ENCODE measurements at regions not wholly inside any gene's neighbourhood (a gene's known extent, or its start where the extent isn't known, plus 50 kb on each side); places are given as distances from the start of the nearest gene placed in this dataset.

- Histone ChIP-seq H3K9me2 (no peaks in the 10 kb centered on the region), H3K36me3 (replicated peaks in 1 of 2; ENCODE audit: control insufficient read depth in 1 of 2, insufficient read depth in 2 of 2, low read length in 1 of 2) (no peaks in the 10 kb centered on the region), H3K27me3 (ENCODE audit: insufficient read depth) (no peaks in the 10 kb centered on the region), H3K4me1 (ENCODE audit: control insufficient read depth in 1 of 2, insufficient read depth in 2 of 2, low read depth in 1 of 2, low read length in 1 of 2) (peaks cover 0 to 3% of the 10 kb centered on the region in 2 experiments; a peak in 2 of 4 replicates), H3K4me3 (ENCODE audit: low read depth in 2 of 2, low read length in 1 of 2) (no peak overlapping the region), H3K9me3 (no peaks in the 10 kb centered on the region), H3K79me2 (ENCODE audit: insufficient read depth) (no peaks in the 10 kb centered on the region), H3K9ac (no peak overlapping the region), H3K27ac (ENCODE audit: low read depth in 2 of 2, low read length in 1 of 2) (peak overlapping the region; percentile 1 to 69; a peak in 2 of 4 replicates), H3F3A (replicated peaks; ENCODE audit: insufficient read depth) (no peaks in the 10 kb centered on the region), H3K4me2 (no peak overlapping the region), H2AFZ (ENCODE audit: low read depth) (peak overlapping the region; percentile 57), H4K20me1 (ENCODE audit: insufficient read depth) (no peaks in the 10 kb centered on the region)
- TF ChIP-seq TEAD4 (IDR thresholded peaks at IDR 0.05; ENCODE audit: borderline replicate concordance, insufficient read depth) (no peak), POLR2AphosphoS5 (IDR thresholded peaks at IDR 0.05; ENCODE audit: low read depth, low read length) (no peak), GABPA (IDR thresholded peaks at IDR 0.05; ENCODE audit: low read depth) (no peak), TCF12 (IDR thresholded peaks at IDR 0.05) (peak; percentile 62; the same call in 1 of the 2 replicates), IRF3 (IDR thresholded peaks at IDR 0.05; ENCODE audit: low read depth, low read length) (no peak), YY1 (IDR thresholded peaks at IDR 0.05; ENCODE audit: low read depth) (no peak), GATA2 (CRISPR knock-in tag; IDR thresholded peaks at IDR 0.05) (no peak), EZH2phosphoT487 (IDR thresholded peaks at IDR 0.05; ENCODE audit: borderline replicate concordance, low read depth) (no peak), PBX3 (IDR thresholded peaks at IDR 0.05) (peak; percentile 63), USF1 (IDR thresholded peaks at IDR 0.05; ENCODE audit: borderline replicate concordance, low read depth) (peak; percentile 63; the same call in 1 of the 2 replicates), CHD2 (IDR thresholded peaks at IDR 0.05; ENCODE audit: low read length, partially characterized antibody) (no peak), ZBTB33 (IDR thresholded peaks at IDR 0.05; ENCODE audit: borderline replicate concordance, low read depth) (no peak)
- CTCF ChIA-PET: no interaction called here
- POLR2A ChIA-PET: no interaction called here
- WGBS (ENCODE audit: low lambda C conversion rate): 74% methylated on average over 3 of the region's 3 CpGs
- peak; percentile 4 for DNase-seq
Measured at GRCh38 chr13:76696370-76696769, 189.8 kb downstream of the KCTD12 start.

- WGBS (ENCODE audit: low lambda C conversion rate): 76% methylated on average over 2 of the region's 2 CpGs
- Histone ChIP-seq H2AFZ (ENCODE audit: low read depth) (no peak overlapping the region), H3K9me2 (no peaks in the 10 kb centered on the region), H3K79me2 (ENCODE audit: insufficient read depth) (no peaks in the 10 kb centered on the region), H4K20me1 (ENCODE audit: insufficient read depth) (no peaks in the 10 kb centered on the region), H3K9me3 (no peaks in the 10 kb centered on the region), H3K36me3 (replicated peaks in 1 of 2; ENCODE audit: control insufficient read depth in 1 of 2, insufficient read depth in 2 of 2, low read length in 1 of 2) (no peaks in the 10 kb centered on the region), H3K9ac (no peak overlapping the region), H3K27me3 (ENCODE audit: insufficient read depth) (no peaks in the 10 kb centered on the region), H3F3A (replicated peaks; ENCODE audit: insufficient read depth) (no peaks in the 10 kb centered on the region), H3K4me1 (ENCODE audit: control insufficient read depth in 1 of 2, insufficient read depth in 2 of 2, low read depth in 1 of 2, low read length in 1 of 2) (peaks cover 0 to 3% of the 10 kb centered on the region in 2 experiments; a peak in 2 of 4 replicates), H3K4me3 (ENCODE audit: low read depth in 2 of 2, low read length in 1 of 2) (no peak overlapping the region), H3K4me2 (no peak overlapping the region), H3K27ac (ENCODE audit: low read depth in 2 of 2, low read length in 1 of 2) (no peak overlapping the region)
- CTCF ChIA-PET: no interaction called here
- POLR2A ChIA-PET: no interaction called here
- DNase-seq: no peak
- TF ChIP-seq RAD21 (IDR thresholded peaks at IDR 0.05; ENCODE audit: low read length) (no peak), POLR2AphosphoS5 (IDR thresholded peaks at IDR 0.05; ENCODE audit: low read depth, low read length) (no peak), EZH2phosphoT487 (IDR thresholded peaks at IDR 0.05; ENCODE audit: borderline replicate concordance, low read depth) (no peak), ELF1 (IDR thresholded peaks at IDR 0.05) (no peak), JUND (IDR thresholded peaks at IDR 0.05) (no peak), GATA2 (CRISPR knock-in tag; IDR thresholded peaks at IDR 0.05) (no peak), RCOR1 (IDR thresholded peaks at IDR 0.05; ENCODE audit: low read length) (no peak), SMC3 (IDR thresholded peaks at IDR 0.05; ENCODE audit: low read depth, low read length) (no peak)
- TF ChIP-seq, protein P1, sequence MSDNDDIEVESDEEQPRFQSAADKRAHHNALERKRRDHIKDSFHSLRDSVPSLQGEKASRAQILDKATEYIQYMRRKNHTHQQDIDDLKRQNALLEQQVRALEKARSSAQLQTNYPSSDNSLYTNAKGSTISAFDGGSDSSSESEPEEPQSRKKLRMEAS (IDR thresholded peaks at IDR 0.05; ENCODE audit: low read depth): no peak
Measured at GRCh38 chr13:76693086-76693485, 193.1 kb downstream of the KCTD12 start.
